ENCODE measurements at regions not wholly inside any gene's neighbourhood (a gene's known extent, or its start where the extent isn't known, plus 50 kb on each side); places are given as distances from the start of the nearest gene placed in this dataset.

GRCh38 chr12:43095669-43096280, 456.2 kb downstream of the ADAMTS20 start:
- no peak overlapping the region for H3K27ac ChIP-seq (ENCODE audit: low read depth, low read length)
- H4K20me1 ChIP-seq (ENCODE audit: insufficient read depth) = no peaks in the 10 kb centered on the region
- ChIA-PET CTCF (no interaction called here), POLR2A (no interaction called here), RAD21 (ENCODE audit: low non-redundant PET in 1 of 2, low total read pairs in 2 of 2, uncharacterized antibody in 2 of 2, unreplicated experiment in 2 of 2) (no interaction called here)
- intact Hi-C loops (cut with micrococcal nuclease) = no loop called here
- BruUV-seq (replicated peaks) = no TSS peak
- H3K79me2 ChIP-seq (ENCODE audit: insufficient read depth, low read length) = no peaks in the 10 kb centered on the region
- no peak overlapping the region for H3K4me2 ChIP-seq (ENCODE audit: low read length)
- DNase-seq (ENCODE audit: low read depth, low spot score) (no peak), ATAC-seq (no peak)
- TF ChIP-seq ATF3 (IDR thresholded peaks at IDR 0.05) (no peak), RAD21 (IDR thresholded peaks at IDR 0.05; ENCODE audit: low read depth) (no peak), CEBPB (IDR thresholded peaks at IDR 0.05; ENCODE audit: low read depth) (no peak), EZH2phosphoT487 (IDR thresholded peaks at IDR 0.05; ENCODE audit: borderline replicate concordance) (no peak)
- no peaks in the 10 kb centered on the region for H3K9me3 ChIP-seq (ENCODE audit: control insufficient read depth in 1 of 2, insufficient read depth in 1 of 2, low read depth in 1 of 2, low read length in 2 of 2)
- no peaks in the 10 kb centered on the region for H3K27me3 ChIP-seq (ENCODE audit: insufficient read depth, low read length)
- H3K4me1 ChIP-seq (ENCODE audit: control insufficient read depth in 1 of 2, insufficient read depth in 2 of 2, low read length in 2 of 2) = no peaks in the 10 kb centered on the region
- H3K36me3 ChIP-seq (ENCODE audit: control insufficient read depth in 1 of 2, insufficient read depth in 2 of 2, low read length in 2 of 2) = no peaks in the 10 kb centered on the region
- H2AFZ ChIP-seq (ENCODE audit: low read depth, low read length, poor library complexity, severe bottlenecking) = no peak overlapping the region
- H3K9ac ChIP-seq (ENCODE audit: low read length) = no peak overlapping the region
- H3K9me2 ChIP-seq (ENCODE audit: insufficient read depth) = no peaks in the 10 kb centered on the region
- H3K4me3 ChIP-seq (replicated peaks in 1 of 2; ENCODE audit: low read depth in 1 of 2, low read length in 2 of 2) = no peak overlapping the region

- Histone ChIP-seq H3K27ac (ENCODE audit: low read depth, low read length) (no peak overlapping the region), H3K79me2 (ENCODE audit: insufficient read depth, low read length) (no peaks in the 10 kb centered on the region), H4K20me1 (ENCODE audit: insufficient read depth) (no peaks in the 10 kb centered on the region), H3K9me2 (ENCODE audit: insufficient read depth) (no peaks in the 10 kb centered on the region), H3K27me3 (ENCODE audit: insufficient read depth, low read length) (no peaks in the 10 kb centered on the region), H3K4me2 (ENCODE audit: low read length) (no peak overlapping the region), H2AFZ (ENCODE audit: low read depth, low read length, poor library complexity, severe bottlenecking) (no peak overlapping the region), H3K36me3 (ENCODE audit: control insufficient read depth in 1 of 2, insufficient read depth in 2 of 2, low read length in 2 of 2) (no peaks in the 10 kb centered on the region), H3K9ac (ENCODE audit: low read length) (no peak overlapping the region), H3K4me3 (replicated peaks in 1 of 2; ENCODE audit: low read depth in 1 of 2, low read length in 2 of 2) (no peak overlapping the region), H3K4me1 (ENCODE audit: control insufficient read depth in 1 of 2, insufficient read depth in 2 of 2, low read length in 2 of 2) (no peaks in the 10 kb centered on the region), H3K9me3 (ENCODE audit: control insufficient read depth in 1 of 2, insufficient read depth in 1 of 2, low read depth in 1 of 2, low read length in 2 of 2) (no peaks in the 10 kb centered on the region)
- no peak for ATAC-seq
- no TSS peak for BruUV-seq (replicated peaks)
- POLR2A ChIA-PET = no interaction called here
- intact Hi-C loops (cut with micrococcal nuclease) = no loop called here
- CTCF ChIA-PET = no interaction called here
- no peak for DNase-seq (ENCODE audit: low read depth, low spot score)
- RAD21 ChIA-PET (ENCODE audit: low non-redundant PET in 1 of 2, low total read pairs in 2 of 2, uncharacterized antibody in 2 of 2, unreplicated experiment in 2 of 2) = no interaction called here
- TF ChIP-seq CEBPB (IDR thresholded peaks at IDR 0.05; ENCODE audit: low read depth) (no peak), CTCF (IDR thresholded peaks at IDR 0.05 in 2 of 3, conservative IDR thresholded peaks at IDR 0.05 in 1 of 3; ENCODE audit: borderline replicate concordance in 1 of 3, insufficient read depth in 1 of 3, low read depth in 2 of 3, low read length in 2 of 3) (no peak), MAX (IDR thresholded peaks at IDR 0.05) (no peak), FOSL1 (IDR thresholded peaks at IDR 0.05; ENCODE audit: low read depth) (no peak), SP1 (IDR thresholded peaks at IDR 0.05; ENCODE audit: low read depth) (no peak), RAD21 (IDR thresholded peaks at IDR 0.05; ENCODE audit: low read depth) (no peak), REST (IDR thresholded peaks at IDR 0.05; ENCODE audit: low read depth) (no peak), ZBTB33 (IDR thresholded peaks at IDR 0.05; ENCODE audit: extremely low read depth, insufficient replicate concordance, low read length) (no peak)
These were observed 457.0 kb downstream of the ADAMTS20 start for GRCh38 chr12:43094886-43095575.
